MM.1S (cell line): ENCODE measurements at regions not wholly inside any gene's neighbourhood (a gene's known extent, or its start where the extent isn't known, plus 50 kb on each side); places are given as distances from the start of the nearest gene placed in this dataset.

Experiments
- DNase-seq: peaks from one replicate; pipeline ENCODE4 v3.0.0-alpha.2; 2015
- H2AFZ ChIP-seq: fragments of 300-600 bp; sonication (generic); 2 replicates; pipeline ENCODE4 v1.6.0; 2016; ENCODE audit warnings: antibody characterized with exemption, low read length
- H3F3A ChIP-seq: fragments of 300-600 bp; sonication (generic); 2 replicates; pipeline ENCODE4 v1.6.1; 2016; ENCODE audit warnings: mild to moderate bottlenecking, antibody characterized with exemption, low read length, moderate library complexity, mixed read lengths; ENCODE audit not compliant: insufficient read depth
- H3K27ac ChIP-seq: fragments of 300-600 bp; sonication (generic); 2 replicates; pipeline ENCODE4 v1.5.1; 2016; ENCODE audit warnings: mild to moderate bottlenecking, low read length
- H3K27me3 ChIP-seq: fragments of 300-600 bp; sonication (generic); replicated peaks from 2 replicates; pipeline ENCODE4 v1.6.0; 2016; ENCODE audit warnings: low read length; ENCODE audit not compliant: insufficient read depth
- H3K36me3 ChIP-seq: fragments of 300-600 bp; sonication (generic); replicated peaks from 2 replicates; pipeline ENCODE4 v1.6.1; 2016; ENCODE audit warnings: mild to moderate bottlenecking, low read length, mixed read lengths; ENCODE audit not compliant: insufficient read depth
- H3K4me1 ChIP-seq: fragments of 300-600 bp; sonication (generic); 2 replicates; pipeline ENCODE4 v1.6.1; 2016; ENCODE audit warnings: low read length, mixed read lengths
- H3K4me2 ChIP-seq: fragments of 300-600 bp; sonication (generic); 2 replicates; pipeline ENCODE4 v1.6.0; 2016; ENCODE audit warnings: low read depth, low read length
- H3K4me3 ChIP-seq: fragments of 300-600 bp; sonication (generic); 2 replicates; pipeline ENCODE4 v1.5.1; 2016; ENCODE audit warnings: low read length, mixed read lengths
- H3K79me2 ChIP-seq: fragments of 300-600 bp; sonication (generic); 2 replicates; pipeline ENCODE4 v1.6.1; 2016; ENCODE audit warnings: mixed run types, low read length, mixed read lengths
- H3K9ac ChIP-seq: fragments of 300-600 bp; sonication (generic); 2 replicates; pipeline ENCODE4 v1.6.1; 2016; ENCODE audit warnings: low read length, mixed read lengths
- H3K9me2 ChIP-seq: fragments of 300-600 bp; sonication (generic); replicated peaks from 2 replicates; pipeline ENCODE4 v1.6.1; 2016; ENCODE audit warnings: mild to moderate bottlenecking, low read length, mixed read lengths; ENCODE audit not compliant: insufficient read depth
- H3K9me3 ChIP-seq: fragments of 300-600 bp; sonication (generic); replicated peaks from 2 replicates; pipeline ENCODE4 v1.6.1; 2016; ENCODE audit warnings: mild to moderate bottlenecking, low read length, mixed read lengths; ENCODE audit not compliant: insufficient read depth
- H4K20me1 ChIP-seq: fragments of 300-600 bp; sonication (generic); 2 replicates; pipeline ENCODE4 v1.6.1; 2016; ENCODE audit warnings: mild to moderate bottlenecking, low read length, moderate library complexity, mixed read lengths; ENCODE audit not compliant: insufficient read depth
- EZH2 ChIP-seq: fragments of 300-600 bp; sonication (generic); optimal IDR thresholded peaks from 2 replicates; pipeline ENCODE3; 2017; ENCODE audit warnings: low read depth, mild to moderate bottlenecking, antibody characterized with exemption, low read length, mixed read lengths
- EZH2phosphoT487 ChIP-seq: fragments of 300-600 bp; sonication (generic); IDR thresholded peaks from 2 replicates; pipeline ENCODE4 v1.6.1; 2018; ENCODE audit warnings: antibody characterized with exemption, low read length
- TF ChIP-seq, protein P1 (sequence below): fragments of 300-600 bp; sonication (generic); IDR thresholded peaks from 2 replicates; pipeline ENCODE4 v1.5.1; 2016; ENCODE audit warnings: antibody characterized with exemption, low read length, mixed read lengths

DNA sequence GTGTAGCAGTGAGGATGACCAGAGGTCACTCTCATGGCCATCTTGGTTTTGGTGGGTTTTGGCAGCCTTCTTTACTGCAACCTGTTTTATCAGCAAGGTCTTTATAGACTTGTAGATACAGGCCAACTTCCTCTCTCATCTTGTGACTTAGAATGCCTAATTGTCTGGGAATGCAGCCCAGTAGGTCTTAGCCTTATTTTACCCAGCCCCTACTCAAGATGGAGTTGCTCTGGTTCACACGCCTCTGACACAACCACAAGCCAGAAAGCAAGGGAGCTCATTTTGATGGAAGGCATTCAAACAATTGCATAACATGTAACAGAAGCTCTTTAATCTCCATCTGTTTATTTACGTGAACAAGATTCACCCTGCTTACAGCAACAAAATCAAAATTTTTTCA lies 492.0 kb upstream of the SULF2 start:
- Histone ChIP-seq H3F3A (no peaks in the 10 kb centered on the region), H3K9me3 (no peaks in the 10 kb centered on the region), H3K4me2 (no peak overlapping the region), H3K4me1 (no peaks in the 10 kb centered on the region), H3K4me3 (no peak overlapping the region), H2AFZ (no peak overlapping the region), H3K36me3 (no peaks in the 10 kb centered on the region), H3K9ac (no peak overlapping the region), H3K79me2 (no peaks in the 10 kb centered on the region), H3K27me3 (no peaks in the 10 kb centered on the region), H3K27ac (no peak overlapping the region), H4K20me1 (no peaks in the 10 kb centered on the region), H3K9me2 (no peaks in the 10 kb centered on the region)
- no peak for TF ChIP-seq EZH2phosphoT487
- TF ChIP-seq EZH2, result no peak
- TF ChIP-seq, protein P1, sequence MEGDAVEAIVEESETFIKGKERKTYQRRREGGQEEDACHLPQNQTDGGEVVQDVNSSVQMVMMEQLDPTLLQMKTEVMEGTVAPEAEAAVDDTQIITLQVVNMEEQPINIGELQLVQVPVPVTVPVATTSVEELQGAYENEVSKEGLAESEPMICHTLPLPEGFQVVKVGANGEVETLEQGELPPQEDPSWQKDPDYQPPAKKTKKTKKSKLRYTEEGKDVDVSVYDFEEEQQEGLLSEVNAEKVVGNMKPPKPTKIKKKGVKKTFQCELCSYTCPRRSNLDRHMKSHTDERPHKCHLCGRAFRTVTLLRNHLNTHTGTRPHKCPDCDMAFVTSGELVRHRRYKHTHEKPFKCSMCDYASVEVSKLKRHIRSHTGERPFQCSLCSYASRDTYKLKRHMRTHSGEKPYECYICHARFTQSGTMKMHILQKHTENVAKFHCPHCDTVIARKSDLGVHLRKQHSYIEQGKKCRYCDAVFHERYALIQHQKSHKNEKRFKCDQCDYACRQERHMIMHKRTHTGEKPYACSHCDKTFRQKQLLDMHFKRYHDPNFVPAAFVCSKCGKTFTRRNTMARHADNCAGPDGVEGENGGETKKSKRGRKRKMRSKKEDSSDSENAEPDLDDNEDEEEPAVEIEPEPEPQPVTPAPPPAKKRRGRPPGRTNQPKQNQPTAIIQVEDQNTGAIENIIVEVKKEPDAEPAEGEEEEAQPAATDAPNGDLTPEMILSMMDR, result no peak
- DNase-seq, result no peak

DNA sequence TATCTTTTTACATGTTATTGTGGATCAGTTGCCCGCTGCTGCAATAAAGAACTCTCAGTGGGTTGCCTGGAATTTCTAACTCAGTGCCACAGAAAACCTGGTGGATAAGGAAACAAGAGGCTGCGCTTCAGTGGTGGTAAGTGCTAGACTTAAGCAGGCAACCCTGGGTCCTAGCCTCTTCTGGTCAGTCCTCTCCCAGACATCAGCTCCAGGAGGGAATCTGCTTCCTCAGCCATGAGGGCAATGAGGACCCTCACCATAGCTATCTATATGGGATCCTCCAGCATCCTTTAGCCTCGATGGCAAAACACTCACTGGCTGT lies 490.7 kb upstream of the SULF2 start:
- Histone ChIP-seq H3K27me3 (no peaks in the 10 kb centered on the region), H3K4me2 (no peak overlapping the region), H3K4me3 (no peak overlapping the region), H3K79me2 (no peaks in the 10 kb centered on the region), H3K9ac (no peak overlapping the region), H4K20me1 (no peaks in the 10 kb centered on the region), H3K4me1 (no peaks in the 10 kb centered on the region), H2AFZ (no peak overlapping the region), H3K9me2 (no peaks in the 10 kb centered on the region), H3K27ac (no peak overlapping the region), H3K9me3 (no peaks in the 10 kb centered on the region), H3F3A (no peaks in the 10 kb centered on the region), H3K36me3 (no peaks in the 10 kb centered on the region)
- TF ChIP-seq EZH2, result no peak
- TF ChIP-seq EZH2phosphoT487, result no peak
- TF ChIP-seq, protein P1, result no peak
- DNase-seq, result no peak

DNA sequence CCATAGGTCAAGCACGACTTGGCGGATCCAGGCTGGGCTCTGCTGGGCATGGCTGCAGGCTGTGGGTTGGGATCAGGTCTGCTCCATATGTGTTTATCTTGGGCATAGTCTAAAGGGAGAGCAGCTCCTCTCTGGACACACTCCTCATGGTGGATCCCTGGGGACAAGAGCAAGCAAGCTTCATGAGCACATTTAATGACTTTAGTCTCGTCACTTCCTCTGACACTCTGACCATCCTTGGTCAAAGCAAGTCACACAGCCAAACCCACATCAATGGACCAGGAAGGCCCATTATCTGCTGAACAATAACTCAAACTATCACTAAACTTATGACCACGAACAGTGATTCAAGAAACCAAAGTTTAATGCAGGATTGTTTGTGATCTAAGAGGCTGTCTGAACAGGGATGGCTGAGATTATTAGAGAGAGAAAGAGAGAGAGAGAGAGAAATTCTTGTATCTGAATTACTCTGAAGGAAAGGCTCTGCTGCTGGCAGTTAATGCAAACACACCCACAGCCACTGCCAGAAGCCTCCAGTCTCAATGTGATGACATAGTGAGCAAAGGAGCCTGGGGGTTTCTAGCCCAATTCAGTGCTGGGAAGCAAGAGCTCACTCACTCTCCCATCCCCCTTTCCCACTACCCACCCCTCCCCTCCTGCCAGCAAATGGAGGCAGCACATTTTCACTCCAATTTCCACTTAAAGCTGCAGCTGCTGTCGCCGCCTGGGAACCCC lies 490.2 kb upstream of the SULF2 start:
- Histone ChIP-seq H4K20me1 (no peaks in the 10 kb centered on the region), H3K27ac (no peak overlapping the region), H3K9me3 (no peaks in the 10 kb centered on the region), H3K36me3 (no peaks in the 10 kb centered on the region), H3K4me2 (no peak overlapping the region), H3K9me2 (no peaks in the 10 kb centered on the region), H3K4me3 (no peak overlapping the region), H3K79me2 (no peaks in the 10 kb centered on the region), H2AFZ (no peak overlapping the region), H3K4me1 (no peaks in the 10 kb centered on the region), H3K9ac (no peak overlapping the region), H3F3A (no peaks in the 10 kb centered on the region), H3K27me3 (no peaks in the 10 kb centered on the region)
- TF ChIP-seq EZH2 (no peak), EZH2phosphoT487 (no peak)
- TF ChIP-seq, protein P1, result no peak
- no peak for DNase-seq
